GM12878 (cell line): ENCODE measurements at regions not wholly inside any gene's neighbourhood (a gene's known extent, or its start where the extent isn't known, plus 50 kb on each side); places are given as distances from the start of the nearest gene placed in this dataset.

Experiments used
- BMI1 ChIP-seq: fragments of 450-650 bp; IDR thresholded peaks from 2 replicates; pipeline ENCODE4 v1.6.1; 2016; ENCODE audit warnings: mild to moderate bottlenecking, moderate library complexity, borderline replicate concordance
- CBX5 ChIP-seq: sonication (generic); IDR thresholded peaks from 2 replicates; pipeline ENCODE4 v1.6.1; 2016; ENCODE audit warnings: low read depth, moderate library complexity, mild to moderate bottlenecking, inconsistent platforms
- GABPA ChIP-seq: IDR thresholded peaks from 2 replicates; pipeline ENCODE4 v1.6.1; 2014; ENCODE audit warnings: antibody characterized with exemption, low read depth, mild to moderate bottlenecking, inconsistent platforms
- RAD51 ChIP-seq: fragments of 450-650 bp; IDR thresholded peaks from 2 replicates; pipeline ENCODE4 v1.6.1; 2016; ENCODE audit warnings: moderate library complexity, mild to moderate bottlenecking, inconsistent platforms
- SMC3 ChIP-seq: IDR thresholded peaks from 2 replicates; pipeline ENCODE4 v1.6.1; 2011; ENCODE audit warnings: low read length, improper control_type of control experiment, borderline replicate concordance
- TAF1 ChIP-seq: IDR thresholded peaks from 2 replicates; pipeline ENCODE4 v1.6.1; 2011; ENCODE audit warnings: mild to moderate bottlenecking, low read depth, low read length, borderline replicate concordance
- ZZZ3 ChIP-seq: IDR thresholded peaks from 2 replicates; pipeline ENCODE4 v1.6.1; 2011; ENCODE audit warnings: low read depth; ENCODE audit not compliant: control insufficient read depth, insufficient read length
- TF ChIP-seq, protein P1 (sequence below): fragments of 450-650 bp; IDR thresholded peaks from 2 replicates; pipeline ENCODE4 v1.6.1; 2017; ENCODE audit warnings: mild to moderate bottlenecking
- TF ChIP-seq, protein P2 (sequence below): fragments of 450-650 bp; IDR thresholded peaks from 2 replicates; pipeline ENCODE4 v1.6.1; 2014; ENCODE audit warnings: mild to moderate bottlenecking
- TF ChIP-seq, protein P3 (sequence below): IDR thresholded peaks from 2 replicates; pipeline ENCODE4 v1.6.1; 2012; ENCODE audit warnings: low read depth, low read length, improper control_type of control experiment
- TF ChIP-seq, protein P4 (sequence below): IDR thresholded peaks from 2 replicates; pipeline ENCODE4 v1.6.1; 2012; ENCODE audit warnings: low read depth, low read length, improper control_type of control experiment

DNA sequence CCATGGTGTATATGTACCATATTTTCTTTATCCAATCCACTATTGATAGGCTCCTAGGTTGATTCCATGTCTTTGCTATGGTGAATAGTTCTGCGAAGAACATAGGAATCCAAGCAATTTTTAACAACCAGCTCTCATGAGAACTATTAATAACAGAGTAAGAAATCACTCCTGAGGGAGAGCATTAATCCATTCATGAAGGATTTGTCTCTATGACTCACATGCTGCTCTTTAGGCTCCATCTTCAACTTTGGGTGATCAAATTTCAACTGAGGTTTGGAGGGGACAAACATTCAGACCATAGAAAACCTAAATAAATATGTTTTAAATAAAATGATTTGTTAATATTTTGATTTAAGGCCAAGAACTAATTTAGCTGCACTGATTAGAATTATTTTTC is 147.4 kb downstream of the NSUN3 start (continued):
- TF ChIP-seq, protein P1, sequence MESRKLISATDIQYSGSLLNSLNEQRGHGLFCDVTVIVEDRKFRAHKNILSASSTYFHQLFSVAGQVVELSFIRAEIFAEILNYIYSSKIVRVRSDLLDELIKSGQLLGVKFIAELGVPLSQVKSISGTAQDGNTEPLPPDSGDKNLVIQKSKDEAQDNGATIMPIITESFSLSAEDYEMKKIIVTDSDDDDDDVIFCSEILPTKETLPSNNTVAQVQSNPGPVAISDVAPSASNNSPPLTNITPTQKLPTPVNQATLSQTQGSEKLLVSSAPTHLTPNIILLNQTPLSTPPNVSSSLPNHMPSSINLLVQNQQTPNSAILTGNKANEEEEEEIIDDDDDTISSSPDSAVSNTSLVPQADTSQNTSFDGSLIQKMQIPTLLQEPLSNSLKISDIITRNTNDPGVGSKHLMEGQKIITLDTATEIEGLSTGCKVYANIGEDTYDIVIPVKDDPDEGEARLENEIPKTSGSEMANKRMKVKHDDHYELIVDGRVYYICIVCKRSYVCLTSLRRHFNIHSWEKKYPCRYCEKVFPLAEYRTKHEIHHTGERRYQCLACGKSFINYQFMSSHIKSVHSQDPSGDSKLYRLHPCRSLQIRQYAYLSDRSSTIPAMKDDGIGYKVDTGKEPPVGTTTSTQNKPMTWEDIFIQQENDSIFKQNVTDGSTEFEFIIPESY = no peak
- TF ChIP-seq SMC3 = no peak
- no peak for TF ChIP-seq RAD51
- TF ChIP-seq, protein P2, sequence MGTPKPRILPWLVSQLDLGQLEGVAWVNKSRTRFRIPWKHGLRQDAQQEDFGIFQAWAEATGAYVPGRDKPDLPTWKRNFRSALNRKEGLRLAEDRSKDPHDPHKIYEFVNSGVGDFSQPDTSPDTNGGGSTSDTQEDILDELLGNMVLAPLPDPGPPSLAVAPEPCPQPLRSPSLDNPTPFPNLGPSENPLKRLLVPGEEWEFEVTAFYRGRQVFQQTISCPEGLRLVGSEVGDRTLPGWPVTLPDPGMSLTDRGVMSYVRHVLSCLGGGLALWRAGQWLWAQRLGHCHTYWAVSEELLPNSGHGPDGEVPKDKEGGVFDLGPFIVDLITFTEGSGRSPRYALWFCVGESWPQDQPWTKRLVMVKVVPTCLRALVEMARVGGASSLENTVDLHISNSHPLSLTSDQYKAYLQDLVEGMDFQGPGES = no peak
- TF ChIP-seq, protein P3, sequence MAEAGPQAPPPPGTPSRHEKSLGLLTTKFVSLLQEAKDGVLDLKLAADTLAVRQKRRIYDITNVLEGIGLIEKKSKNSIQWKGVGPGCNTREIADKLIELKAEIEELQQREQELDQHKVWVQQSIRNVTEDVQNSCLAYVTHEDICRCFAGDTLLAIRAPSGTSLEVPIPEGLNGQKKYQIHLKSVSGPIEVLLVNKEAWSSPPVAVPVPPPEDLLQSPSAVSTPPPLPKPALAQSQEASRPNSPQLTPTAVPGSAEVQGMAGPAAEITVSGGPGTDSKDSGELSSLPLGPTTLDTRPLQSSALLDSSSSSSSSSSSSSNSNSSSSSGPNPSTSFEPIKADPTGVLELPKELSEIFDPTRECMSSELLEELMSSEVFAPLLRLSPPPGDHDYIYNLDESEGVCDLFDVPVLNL = no peak
- TF ChIP-seq, protein P4, sequence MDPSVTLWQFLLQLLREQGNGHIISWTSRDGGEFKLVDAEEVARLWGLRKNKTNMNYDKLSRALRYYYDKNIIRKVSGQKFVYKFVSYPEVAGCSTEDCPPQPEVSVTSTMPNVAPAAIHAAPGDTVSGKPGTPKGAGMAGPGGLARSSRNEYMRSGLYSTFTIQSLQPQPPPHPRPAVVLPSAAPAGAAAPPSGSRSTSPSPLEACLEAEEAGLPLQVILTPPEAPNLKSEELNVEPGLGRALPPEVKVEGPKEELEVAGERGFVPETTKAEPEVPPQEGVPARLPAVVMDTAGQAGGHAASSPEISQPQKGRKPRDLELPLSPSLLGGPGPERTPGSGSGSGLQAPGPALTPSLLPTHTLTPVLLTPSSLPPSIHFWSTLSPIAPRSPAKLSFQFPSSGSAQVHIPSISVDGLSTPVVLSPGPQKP = no peak
- no peak for TF ChIP-seq CBX5
- TF ChIP-seq TAF1 = no peak
- no peak for TF ChIP-seq GABPA
- no peak for TF ChIP-seq BMI1
- no peak for TF ChIP-seq ZZZ3
